ENCODE measurements at regions not wholly inside any gene's neighbourhood (a gene's known extent, or its start where the extent isn't known, plus 50 kb on each side); places are given as distances from the start of the nearest gene placed in this dataset.
A peak's percentile ranks its signal among the peaks of the same experiment; 100 is the strongest.

DNA sequence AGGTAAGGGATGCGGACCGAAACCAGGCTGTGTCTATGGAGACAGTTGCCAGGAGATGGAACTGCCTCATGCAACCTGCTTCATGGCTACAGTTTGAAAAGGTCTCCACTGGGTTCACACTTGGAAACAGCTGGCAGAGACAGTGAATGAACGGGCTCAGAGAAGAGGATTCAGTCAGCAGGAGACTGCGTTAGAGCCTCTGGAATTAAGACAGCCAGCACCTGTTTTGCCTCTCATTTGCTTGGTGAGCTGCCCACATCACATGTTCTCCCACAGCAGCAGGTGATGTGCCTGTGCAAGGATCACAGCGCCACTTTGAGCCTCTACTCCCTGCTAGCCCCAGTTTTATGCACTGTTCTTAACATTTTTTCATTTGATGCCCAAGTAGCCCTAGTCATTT lies 321.0 kb downstream of the PLPP3 start:
- Histone ChIP-seq H3K4me3 (ENCODE audit: low read length in 2 of 2) (no peak overlapping the region), H3K36me3 (ENCODE audit: control insufficient read depth in 1 of 2, insufficient read depth in 2 of 2, low read length in 1 of 2) (no peaks in the 10 kb centered on the region), H3K27ac (ENCODE audit: low read depth in 1 of 2, low read length in 2 of 2) (no peak overlapping the region), H3K9me3 (ENCODE audit: control insufficient read depth, low read length) (no peaks in the 10 kb centered on the region), H3K4me1 (ENCODE audit: control insufficient read depth in 1 of 2, insufficient read depth in 2 of 2, low read length in 2 of 2) (peaks cover 0 to 2% of the 10 kb centered on the region in 2 donors), H3K27me3 (ENCODE audit: control insufficient read depth in 1 of 2, insufficient read depth in 2 of 2, low read length in 1 of 2) (no peaks in the 10 kb centered on the region)
- DNase-seq (no peak), ATAC-seq (ENCODE audit: low FRiP score) (no peak)
- intact Hi-C loops (cut with DNase I): loop anchor here in 1 of 2 donors (10.0 kb wide), 1 partner anchor 326 kb away; no protein-coding TSS in a partner anchor
- 97 to 98% methylated on average over 5 of the region's 5 CpGs for WGBS, 2 donors

DNA sequence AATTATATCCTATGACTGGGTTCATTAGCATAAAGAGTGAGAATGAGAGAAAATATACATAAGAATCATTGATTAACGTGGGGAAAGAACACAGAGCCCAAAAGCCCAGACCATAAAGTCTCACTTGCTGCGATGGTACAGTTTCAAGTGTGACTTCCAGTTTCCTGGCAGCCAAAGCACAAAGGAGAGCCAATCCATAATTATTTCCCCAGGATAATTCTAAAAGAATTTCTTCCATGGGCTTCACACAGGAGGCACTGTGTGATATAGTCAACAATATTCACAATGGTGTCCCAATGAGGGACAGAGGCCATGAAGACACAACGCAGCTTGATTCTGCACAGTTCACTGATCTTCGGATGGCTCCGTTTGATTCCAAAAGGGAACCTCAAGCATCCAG lies 321.6 kb downstream of the PLPP3 start:
- H3K4me1 ChIP-seq (ENCODE audit: control insufficient read depth in 1 of 2, insufficient read depth in 2 of 2, low read length in 2 of 2): peaks cover 0 to 2% of the 10 kb centered on the region in 2 donors
- intact Hi-C loops (cut with DNase I): loop anchor here in 1 of 2 donors (10.0 kb wide), 1 partner anchor 327 kb away; no protein-coding TSS in a partner anchor
- H3K27me3 ChIP-seq (ENCODE audit: control insufficient read depth in 1 of 2, insufficient read depth in 2 of 2, low read length in 1 of 2): no peaks in the 10 kb centered on the region
- no peaks in the 10 kb centered on the region for H3K9me3 ChIP-seq (ENCODE audit: control insufficient read depth, low read length)
- H3K27ac ChIP-seq (ENCODE audit: low read depth in 1 of 2, low read length in 2 of 2): no peak overlapping the region
- ATAC-seq (ENCODE audit: low FRiP score): no peak
- H3K4me3 ChIP-seq (ENCODE audit: low read length in 2 of 2): no peak overlapping the region
- DNase-seq: no peak
- peaks cover 0 to 2% of the 10 kb centered on the region in 2 donors for H3K36me3 ChIP-seq (ENCODE audit: control insufficient read depth in 1 of 2, insufficient read depth in 2 of 2, low read length in 1 of 2)
- 88 to 90% methylated on average over 5 of the region's 5 CpGs for WGBS, 2 donors

DNA sequence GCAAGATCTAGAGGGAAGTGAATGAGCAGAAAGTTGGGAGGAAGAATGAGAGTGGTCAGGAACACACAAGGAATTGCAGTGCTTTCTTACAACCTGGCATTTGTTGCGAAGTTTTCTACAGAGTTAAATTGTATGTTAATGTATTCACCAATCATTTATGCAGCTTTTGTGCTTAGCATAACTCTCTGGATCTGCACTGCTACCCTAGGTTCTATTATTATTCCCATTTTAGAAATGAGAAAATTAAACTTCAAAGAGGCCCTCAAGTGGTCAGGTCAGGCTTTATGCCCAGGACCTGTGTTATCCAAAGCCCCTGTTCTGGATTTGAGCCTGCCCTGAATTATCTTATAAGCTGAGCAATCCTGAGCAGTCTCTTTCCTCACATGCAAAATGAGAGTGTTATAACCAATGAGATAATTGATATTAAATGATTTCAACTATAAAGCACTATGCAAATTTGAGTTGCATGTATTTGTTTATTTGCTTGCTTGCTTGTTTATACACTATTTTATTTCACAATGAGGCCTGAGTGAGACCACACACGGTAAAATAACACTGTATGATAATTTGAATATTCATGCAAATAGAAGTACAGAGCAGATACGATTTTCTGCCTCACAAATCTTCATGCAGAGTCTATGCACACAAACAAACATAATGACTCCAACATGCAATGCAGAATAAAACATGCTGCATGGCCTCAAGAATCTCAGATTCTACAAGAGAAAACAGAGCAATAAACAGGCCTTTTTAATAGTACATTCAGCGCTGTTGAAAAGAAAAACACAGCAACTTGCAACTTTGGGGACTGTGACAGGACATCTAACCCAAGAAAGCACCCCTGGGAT lies 323.0 kb downstream of the PLPP3 start:
- DNase-seq (no peak), ATAC-seq (ENCODE audit: low FRiP score) (no peak)
- intact Hi-C loops (cut with DNase I): loop anchor here in 1 of 2 donors (10.0 kb wide), 1 partner anchor 328 kb away; no protein-coding TSS in a partner anchor
- peaks cover 0 to 2% of the 10 kb centered on the region in 2 donors for H3K4me1 ChIP-seq (ENCODE audit: control insufficient read depth in 1 of 2, insufficient read depth in 2 of 2, low read length in 2 of 2)
- no peaks in the 10 kb centered on the region for H3K9me3 ChIP-seq (ENCODE audit: control insufficient read depth, low read length)
- H3K27me3 ChIP-seq (ENCODE audit: control insufficient read depth in 1 of 2, insufficient read depth in 2 of 2, low read length in 1 of 2): no peaks in the 10 kb centered on the region
- H3K36me3 ChIP-seq (ENCODE audit: control insufficient read depth in 1 of 2, insufficient read depth in 2 of 2, low read length in 1 of 2): peaks cover 0 to 2% of the 10 kb centered on the region in 2 donors
- WGBS, 2 donors: 79 to 83% methylated on average over 4 of the region's 4 CpGs
- no peak overlapping the region for H3K4me3 ChIP-seq (ENCODE audit: low read length in 2 of 2)
- no peak overlapping the region for H3K27ac ChIP-seq (ENCODE audit: low read depth in 1 of 2, low read length in 2 of 2)

DNA sequence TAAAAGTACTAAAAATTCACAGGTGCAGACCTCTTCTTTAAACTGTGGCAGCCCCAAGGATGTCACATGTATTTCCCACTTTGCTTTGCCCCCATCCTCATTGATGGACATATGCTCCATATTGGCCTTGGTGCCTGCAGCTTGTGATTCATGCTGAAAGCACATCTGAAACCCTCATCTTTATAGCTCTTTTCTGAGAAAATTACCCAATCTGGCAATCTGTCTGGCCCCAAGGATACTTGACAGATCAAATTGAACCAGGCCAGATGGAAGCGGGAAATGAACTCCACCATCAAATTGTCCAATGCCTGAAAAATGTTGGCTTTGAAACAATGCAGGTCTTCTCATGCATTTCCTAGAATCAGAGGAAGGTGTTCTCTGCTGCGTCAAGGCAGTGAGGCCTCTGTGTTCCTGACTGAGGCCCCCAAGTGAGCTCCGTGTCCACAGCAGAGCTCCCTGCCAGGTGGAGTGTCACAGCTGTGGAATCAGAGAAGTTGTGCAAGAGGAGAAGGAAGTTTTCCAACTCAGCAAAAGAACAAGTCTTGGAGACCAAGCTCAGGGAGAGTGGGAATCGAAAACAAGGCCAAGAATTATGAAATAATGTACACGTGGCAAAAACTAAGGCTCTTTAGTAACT lies 323.7 kb downstream of the PLPP3 start:
- Histone ChIP-seq H3K36me3 (ENCODE audit: control insufficient read depth in 1 of 2, insufficient read depth in 2 of 2, low read length in 1 of 2) (peaks cover 0 to 2% of the 10 kb centered on the region in 2 donors), H3K4me3 (ENCODE audit: low read length in 2 of 2) (no peak overlapping the region), H3K9me3 (ENCODE audit: control insufficient read depth, low read length) (no peaks in the 10 kb centered on the region), H3K4me1 (ENCODE audit: control insufficient read depth in 1 of 2, insufficient read depth in 2 of 2, low read length in 2 of 2) (peaks cover 0 to 2% of the 10 kb centered on the region in 2 donors), H3K27ac (ENCODE audit: low read depth in 1 of 2, low read length in 2 of 2) (no peak overlapping the region), H3K27me3 (ENCODE audit: control insufficient read depth in 1 of 2, insufficient read depth in 2 of 2, low read length in 1 of 2) (no peaks in the 10 kb centered on the region)
- 22 to 25% methylated on average over 5 of the region's 5 CpGs for WGBS, 2 donors
- intact Hi-C loops (cut with DNase I): loop anchor here in 1 of 2 donors (10.0 kb wide), 1 partner anchor 329 kb away; no protein-coding TSS in a partner anchor
- DNase-seq (peak; percentile 75 to 83), ATAC-seq (ENCODE audit: low FRiP score) (peak; percentile 91)

DNA sequence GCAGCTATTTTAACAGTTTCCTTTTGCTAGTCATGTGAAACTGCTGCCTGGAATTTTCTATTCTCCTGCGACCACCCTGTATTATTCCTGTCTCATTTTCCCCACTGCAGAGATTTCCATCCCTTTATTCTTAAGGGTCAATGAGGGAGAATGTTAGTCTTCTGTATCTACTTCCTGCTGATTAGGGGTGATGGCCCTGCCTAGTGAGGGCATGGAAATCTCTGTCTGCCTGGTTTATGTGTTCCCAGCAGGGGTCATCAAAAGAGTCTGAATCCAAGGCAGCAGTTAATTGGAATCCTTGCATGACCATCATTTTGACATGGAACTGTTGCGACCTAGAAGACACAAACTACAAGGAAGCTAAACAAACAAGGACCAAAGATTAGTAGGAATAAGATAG lies 325.2 kb downstream of the PLPP3 start:
- H3K4me1 ChIP-seq (ENCODE audit: control insufficient read depth in 1 of 2, insufficient read depth in 2 of 2, low read length in 2 of 2): peaks cover 0 to 2% of the 10 kb centered on the region in 2 donors
- no peaks in the 10 kb centered on the region for H3K9me3 ChIP-seq (ENCODE audit: control insufficient read depth, low read length)
- no peak overlapping the region for H3K27ac ChIP-seq (ENCODE audit: low read depth in 1 of 2, low read length in 2 of 2)
- no peak for ATAC-seq (ENCODE audit: low FRiP score)
- DNase-seq: no peak
- WGBS, 2 donors: 95 to 100% methylated on average over 2 of the region's 2 CpGs
- no peak overlapping the region for H3K4me3 ChIP-seq (ENCODE audit: low read length in 2 of 2)
- H3K36me3 ChIP-seq (ENCODE audit: control insufficient read depth in 1 of 2, insufficient read depth in 2 of 2, low read length in 1 of 2): peaks cover 0 to 2% of the 10 kb centered on the region in 2 donors
- intact Hi-C loops (cut with DNase I): loop anchor here in 1 of 2 donors (10.0 kb wide), 1 partner anchor 331 kb away; no protein-coding TSS in a partner anchor
- H3K27me3 ChIP-seq (ENCODE audit: control insufficient read depth in 1 of 2, insufficient read depth in 2 of 2, low read length in 1 of 2): no peaks in the 10 kb centered on the region

DNA sequence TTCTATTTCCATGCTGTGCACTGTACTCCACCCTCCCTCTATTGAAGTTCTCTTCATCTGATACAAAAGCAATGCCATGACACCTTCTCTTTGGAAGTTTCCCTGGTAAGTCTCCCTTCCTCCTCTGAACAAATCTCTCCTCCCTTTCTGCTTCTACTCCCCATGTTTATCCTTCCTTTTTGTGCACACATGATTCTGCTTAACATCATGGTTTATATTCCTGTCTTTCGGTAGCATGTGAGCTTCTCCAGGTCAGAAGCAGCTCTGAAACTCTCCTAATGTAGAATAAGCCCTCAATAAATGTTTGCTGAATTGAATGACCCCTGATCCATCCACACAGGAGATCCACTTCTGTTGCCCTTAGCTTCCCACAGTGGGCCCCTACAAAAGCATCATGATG lies 328.6 kb downstream of the PLPP3 start:
- Histone ChIP-seq H3K27me3 (ENCODE audit: control insufficient read depth in 1 of 2, insufficient read depth in 2 of 2, low read length in 1 of 2) (no peaks in the 10 kb centered on the region), H3K36me3 (ENCODE audit: control insufficient read depth in 1 of 2, insufficient read depth in 2 of 2, low read length in 1 of 2) (peaks cover 0 to 2% of the 10 kb centered on the region in 2 donors), H3K4me1 (ENCODE audit: control insufficient read depth in 1 of 2, insufficient read depth in 2 of 2, low read length in 2 of 2) (no peaks in the 10 kb centered on the region), H3K27ac (ENCODE audit: low read depth in 1 of 2, low read length in 2 of 2) (no peak overlapping the region), H3K4me3 (ENCODE audit: low read length in 2 of 2) (no peak overlapping the region), H3K9me3 (ENCODE audit: control insufficient read depth, low read length) (no peaks in the 10 kb centered on the region)
- ATAC-seq (ENCODE audit: low FRiP score) (no peak), DNase-seq (no peak)
- intact Hi-C loops (cut with DNase I): loop anchor here in 1 of 2 donors (10.0 kb wide), 1 partner anchor 334 kb away; no protein-coding TSS in a partner anchor
- 38 to 97% methylated on average over 1 of the region's 1 CpG for WGBS, 2 donors

DNA sequence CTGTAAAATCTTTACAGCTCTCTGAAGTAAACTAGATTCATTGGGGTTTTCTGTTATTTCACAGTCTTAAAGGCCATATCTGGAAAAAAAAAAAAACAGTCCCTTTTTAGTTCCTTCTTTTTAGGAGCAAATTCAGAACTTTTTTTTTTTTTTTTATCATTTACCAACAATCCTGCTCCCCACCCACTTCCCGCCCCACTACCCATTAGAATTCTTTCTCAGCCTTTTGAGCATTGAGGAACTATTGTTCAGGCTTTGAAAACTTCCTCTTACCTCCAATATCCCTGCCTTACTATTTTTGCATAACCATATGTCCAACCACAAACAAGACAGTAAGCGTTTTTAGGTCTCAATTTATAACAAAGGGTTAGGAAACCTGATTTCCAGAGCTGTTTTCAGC lies 330.1 kb downstream of the PLPP3 start:
- intact Hi-C loops (cut with DNase I): no loop called here

DNA sequence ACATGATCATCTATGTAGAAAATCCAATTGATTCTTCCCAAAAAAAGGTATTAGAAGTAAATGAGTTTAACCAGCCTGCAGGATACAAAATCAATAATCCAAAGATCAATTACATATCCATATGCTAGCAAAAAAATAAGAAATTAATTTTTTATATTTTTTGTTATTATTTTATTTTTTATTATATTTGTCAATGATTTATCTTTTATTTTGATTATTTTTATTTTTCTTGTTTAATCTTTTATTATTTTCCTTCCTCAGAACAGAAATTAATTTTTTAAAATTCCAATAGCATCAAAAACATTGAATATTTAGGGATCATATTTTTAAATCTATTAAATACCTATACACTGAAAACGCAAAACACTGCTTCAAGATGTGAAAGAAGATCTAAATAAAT lies 331.2 kb downstream of the PLPP3 start:
- DNase-seq: no peak
- no peaks in the 10 kb centered on the region for H3K9me3 ChIP-seq (ENCODE audit: control insufficient read depth, low read length)
- no peak overlapping the region for H3K4me3 ChIP-seq (ENCODE audit: low read length in 2 of 2)

More for the DNA sequence above, 330.1 kb downstream of the PLPP3 start:
- WGBS, 2 donors: 92% methylated on average over 2 of the region's 2 CpGs
- Histone ChIP-seq H3K9me3 (ENCODE audit: control insufficient read depth, low read length) (no peaks in the 10 kb centered on the region), H3K27me3 (ENCODE audit: control insufficient read depth in 1 of 2, insufficient read depth in 2 of 2, low read length in 1 of 2) (no peaks in the 10 kb centered on the region), H3K4me3 (ENCODE audit: low read length in 2 of 2) (no peak overlapping the region), H3K36me3 (ENCODE audit: control insufficient read depth in 1 of 2, insufficient read depth in 2 of 2, low read length in 1 of 2) (peaks cover 0 to 2% of the 10 kb centered on the region in 2 donors), H3K4me1 (ENCODE audit: control insufficient read depth in 1 of 2, insufficient read depth in 2 of 2, low read length in 2 of 2) (no peaks in the 10 kb centered on the region), H3K27ac (ENCODE audit: low read depth in 1 of 2, low read length in 2 of 2) (no peak overlapping the region)
- ATAC-seq (ENCODE audit: low FRiP score): no peak
- peak in 1 of 2 donors; percentile 56 for DNase-seq

More for the DNA sequence above, 331.2 kb downstream of the PLPP3 start:
- intact Hi-C loops (cut with DNase I): no loop called here
- Histone ChIP-seq H3K4me1 (ENCODE audit: control insufficient read depth in 1 of 2, insufficient read depth in 2 of 2, low read length in 2 of 2) (no peaks in the 10 kb centered on the region), H3K27me3 (ENCODE audit: control insufficient read depth in 1 of 2, insufficient read depth in 2 of 2, low read length in 1 of 2) (no peaks in the 10 kb centered on the region), H3K36me3 (ENCODE audit: control insufficient read depth in 1 of 2, insufficient read depth in 2 of 2, low read length in 1 of 2) (peaks cover 0 to under 1% of the 10 kb centered on the region in 2 donors), H3K27ac (ENCODE audit: low read depth in 1 of 2, low read length in 2 of 2) (no peak overlapping the region)
- WGBS, 2 donors: 96% methylated on average over 1 of the region's 1 CpG
- no peak for ATAC-seq (ENCODE audit: low FRiP score)

Data from aorta (tissue), 5 donors.